ENCODE measurements at regions not wholly inside any gene's neighbourhood (a gene's known extent, or its start where the extent isn't known, plus 50 kb on each side); places are given as distances from the start of the nearest gene placed in this dataset.

DNA sequence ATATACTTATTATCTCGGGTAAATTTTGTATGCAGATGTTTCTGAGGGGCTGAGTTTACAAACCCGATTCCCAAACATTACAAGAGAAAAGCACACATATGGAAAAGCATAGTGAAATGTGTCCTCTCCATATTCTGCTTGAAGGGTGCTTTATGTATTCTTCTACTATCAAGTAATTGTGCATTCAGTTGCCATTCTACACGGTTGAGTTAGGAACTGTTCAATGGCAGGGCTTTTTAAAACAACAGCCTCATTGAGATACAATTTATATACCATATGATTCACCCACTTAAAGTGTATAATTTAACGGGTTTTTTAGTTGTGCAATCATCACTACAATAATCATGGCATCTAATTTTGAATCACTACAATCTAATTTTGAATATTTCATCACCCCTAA is 138.4 kb upstream of the DLGAP1 start:
- Mint-ChIP-seq H3K4me1 (ENCODE audit: low read depth) (no peaks in the 10 kb centered on the region), H3K9me3 (ENCODE audit: low read depth) (no peaks in the 10 kb centered on the region)

DNA sequence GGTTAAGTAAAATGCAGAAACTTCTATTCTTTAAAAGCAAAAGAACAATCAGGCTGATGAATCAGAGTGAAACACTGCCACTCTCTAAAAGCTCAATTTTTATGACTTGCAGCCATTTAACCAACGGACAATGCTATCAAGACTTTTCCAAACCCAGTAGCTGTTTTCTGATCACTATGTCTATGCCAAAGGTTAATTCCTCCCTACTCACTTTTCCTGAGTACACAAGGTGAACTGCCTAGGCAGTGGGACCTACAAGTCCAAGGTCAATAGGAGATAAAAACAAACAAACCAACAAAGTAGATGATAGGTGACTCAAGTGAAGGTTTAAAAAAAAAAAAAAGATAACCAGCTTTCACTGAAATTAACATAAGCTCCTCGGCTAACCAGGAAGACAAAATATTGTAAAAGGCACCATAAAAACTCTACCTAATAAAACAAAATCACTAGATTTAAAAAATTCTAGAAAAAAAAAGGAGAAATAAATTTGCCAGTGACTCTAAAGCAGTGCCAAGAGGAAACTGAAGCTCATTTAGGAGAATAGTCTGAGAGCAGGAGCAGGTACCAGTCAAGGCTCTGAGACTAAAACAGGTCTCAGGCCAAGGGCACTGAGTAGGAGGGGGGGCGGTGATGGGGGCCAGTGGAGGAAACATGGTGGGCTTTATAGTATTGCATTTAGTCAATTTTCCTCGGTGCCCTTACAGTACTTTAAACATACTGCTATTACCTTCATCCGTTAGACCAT is 134.1 kb upstream of the DLGAP1 start:
- H3K4me1 Mint-ChIP-seq (ENCODE audit: low read depth), result peaks cover 2% of the 10 kb centered on the region
- no peak overlapping the region for H3K27ac Mint-ChIP-seq (ENCODE audit: unreplicated experiment)
- no peak for DNase-seq (ENCODE audit: low spot score)
- peaks cover 3% of the 10 kb centered on the region for H3K9me3 Mint-ChIP-seq (ENCODE audit: low read depth)
- no peaks in the 10 kb centered on the region for H3K27me3 Mint-ChIP-seq (ENCODE audit: low read depth)
- no peak overlapping the region for H3K4me3 Mint-ChIP-seq (ENCODE audit: unreplicated experiment)
- TF ChIP-seq, protein P1, sequence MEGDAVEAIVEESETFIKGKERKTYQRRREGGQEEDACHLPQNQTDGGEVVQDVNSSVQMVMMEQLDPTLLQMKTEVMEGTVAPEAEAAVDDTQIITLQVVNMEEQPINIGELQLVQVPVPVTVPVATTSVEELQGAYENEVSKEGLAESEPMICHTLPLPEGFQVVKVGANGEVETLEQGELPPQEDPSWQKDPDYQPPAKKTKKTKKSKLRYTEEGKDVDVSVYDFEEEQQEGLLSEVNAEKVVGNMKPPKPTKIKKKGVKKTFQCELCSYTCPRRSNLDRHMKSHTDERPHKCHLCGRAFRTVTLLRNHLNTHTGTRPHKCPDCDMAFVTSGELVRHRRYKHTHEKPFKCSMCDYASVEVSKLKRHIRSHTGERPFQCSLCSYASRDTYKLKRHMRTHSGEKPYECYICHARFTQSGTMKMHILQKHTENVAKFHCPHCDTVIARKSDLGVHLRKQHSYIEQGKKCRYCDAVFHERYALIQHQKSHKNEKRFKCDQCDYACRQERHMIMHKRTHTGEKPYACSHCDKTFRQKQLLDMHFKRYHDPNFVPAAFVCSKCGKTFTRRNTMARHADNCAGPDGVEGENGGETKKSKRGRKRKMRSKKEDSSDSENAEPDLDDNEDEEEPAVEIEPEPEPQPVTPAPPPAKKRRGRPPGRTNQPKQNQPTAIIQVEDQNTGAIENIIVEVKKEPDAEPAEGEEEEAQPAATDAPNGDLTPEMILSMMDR (IDR thresholded peaks at IDR 0.05), result no peak
- no peaks in the 10 kb centered on the region for H3K36me3 Mint-ChIP-seq (ENCODE audit: low read depth)

More for the DNA sequence above, 138.4 kb upstream of the DLGAP1 start:
- H3K4me3 Mint-ChIP-seq (ENCODE audit: unreplicated experiment), result no peak overlapping the region
- no peaks in the 10 kb centered on the region for H3K36me3 Mint-ChIP-seq (ENCODE audit: low read depth)
- TF ChIP-seq, protein P1 (IDR thresholded peaks at IDR 0.05), result no peak
- no peak overlapping the region for H3K27ac Mint-ChIP-seq (ENCODE audit: unreplicated experiment)
- DNase-seq (ENCODE audit: low spot score), result no peak
- H3K27me3 Mint-ChIP-seq (ENCODE audit: low read depth), result no peaks in the 10 kb centered on the region

GRCh38 chr18:4587204-4587603 is 132.1 kb upstream of the DLGAP1 start:
- no peaks in the 10 kb centered on the region for H3K36me3 Mint-ChIP-seq (ENCODE audit: low read depth)

DNA sequence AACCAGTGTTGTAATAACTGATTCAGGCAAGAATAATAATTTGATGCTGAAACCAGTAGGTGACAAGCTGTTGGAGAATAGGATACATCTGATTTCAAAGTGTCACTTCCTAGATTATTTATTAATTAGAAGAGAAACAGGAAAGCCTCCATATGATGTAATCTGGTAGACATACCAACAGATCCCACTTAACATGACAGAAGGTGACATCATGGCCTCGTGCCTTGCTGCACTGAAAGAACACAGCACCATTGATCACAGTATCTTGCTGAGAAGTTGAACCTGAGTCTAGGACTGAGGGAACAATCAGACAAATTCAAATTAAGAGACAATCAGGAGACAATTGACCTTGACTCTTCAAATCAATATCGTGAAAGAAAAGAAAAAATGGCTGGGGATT is 131.6 kb upstream of the DLGAP1 start:
- H3K4me1 Mint-ChIP-seq (ENCODE audit: low read depth), result peaks cover 2% of the 10 kb centered on the region
- H3K4me3 Mint-ChIP-seq (ENCODE audit: unreplicated experiment), result no peak overlapping the region
- no peaks in the 10 kb centered on the region for H3K27me3 Mint-ChIP-seq (ENCODE audit: low read depth)
- no peak for DNase-seq (ENCODE audit: low spot score)
- no peaks in the 10 kb centered on the region for H3K36me3 Mint-ChIP-seq (ENCODE audit: low read depth)
- peaks cover 3% of the 10 kb centered on the region for H3K9me3 Mint-ChIP-seq (ENCODE audit: low read depth)
- no peak overlapping the region for H3K27ac Mint-ChIP-seq (ENCODE audit: unreplicated experiment)
- TF ChIP-seq, protein P1 (IDR thresholded peaks at IDR 0.05), result no peak

More at GRCh38 chr18:4587204-4587603, 132.1 kb upstream of the DLGAP1 start:
- DNase-seq (ENCODE audit: low spot score), result no peak
- TF ChIP-seq, protein P1 (IDR thresholded peaks at IDR 0.05), result no peak
- no peak overlapping the region for H3K4me3 Mint-ChIP-seq (ENCODE audit: unreplicated experiment)
- H3K9me3 Mint-ChIP-seq (ENCODE audit: low read depth), result peaks cover 3% of the 10 kb centered on the region
- H3K27ac Mint-ChIP-seq (ENCODE audit: unreplicated experiment), result no peak overlapping the region
- H3K4me1 Mint-ChIP-seq (ENCODE audit: low read depth), result peaks cover 2% of the 10 kb centered on the region
- H3K27me3 Mint-ChIP-seq (ENCODE audit: low read depth), result no peaks in the 10 kb centered on the region

GRCh38 chr18:4582431-4583335 is 127.6 kb upstream of the DLGAP1 start:
- Mint-ChIP-seq H3K9me3 (ENCODE audit: low read depth) (peaks cover 10% of the 10 kb centered on the region), H3K4me3 (ENCODE audit: unreplicated experiment) (no peak overlapping the region), H3K27ac (ENCODE audit: unreplicated experiment) (no peak overlapping the region), H3K27me3 (ENCODE audit: low read depth) (no peaks in the 10 kb centered on the region), H3K36me3 (ENCODE audit: low read depth) (no peaks in the 10 kb centered on the region), H3K4me1 (ENCODE audit: low read depth) (peaks cover 2% of the 10 kb centered on the region)
- TF ChIP-seq, protein P1 (IDR thresholded peaks at IDR 0.05), result no peak
- DNase-seq (ENCODE audit: low spot score), result no peak
